A549 (cell line): ENCODE measurements at regions not wholly inside any gene's neighbourhood (a gene's known extent, or its start where the extent isn't known, plus 50 kb on each side); places are given as distances from the start of the nearest gene placed in this dataset.

Source experiments
- ATAC-seq, 2 experiments: fragments of 200-7000 bp in 1 of 2; fragments of >200 bp in 1 of 2; cut with Nextera tagmentation in 1 of 2; cut with Tn5 transposase in 1 of 2; 3 replicates each; pipeline versions ENCODE4 v1.8.0 to v1.9.1; 2018 to 2020; ENCODE audit warnings: mild to moderate bottlenecking in 1 of 2, moderate library complexity in 1 of 2
- CTCF ChIA-PET: fragments of 300-600 bp; sonication (Branson Sonifier 250); formaldehyde crosslinking; extraction: SDS; loops from one replicate; lab custom pipeline; 2021; ENCODE audit warnings: antibody characterized with exemption, inconsistent platforms; lab: Yijun Ruan, JAX
- POLR2A ChIA-PET: fragments of 350-600 bp; formaldehyde crosslinking; extraction: SDS; loops from one replicate; lab custom pipeline; 2021; ENCODE audit warnings: antibody characterized with exemption, inconsistent platforms; lab: Yijun Ruan, JAX
- DNase-seq, 2 experiments: peaks; one replicate each; pipeline versions ENCODE4 v3.0.0 to v3.0.0-alpha.2; 2011 to 2016; ENCODE audit warnings: low read depth in 1 of 2, low spot score in 1 of 2
- FAIRE-seq: peaks from 2 replicates; lab custom pipeline; 2011; peaks lifted over from hg19 to GRCh38; lab: Jason Lieb, UNC
- H3K27ac ChIP-seq, 2 experiments: fragments of >200 bp; sonication (Bioruptor Twin); formaldehyde crosslinking; 3 replicates each; pipeline ENCODE4 v1.5.1; 2016 to 2017
- H3K4me1 ChIP-seq: fragments of >200 bp; sonication (Bioruptor Twin); formaldehyde crosslinking; 3 replicates; pipeline ENCODE4 v1.6.1; 2016
- H3K4me2 ChIP-seq: fragments of >200 bp; sonication (Bioruptor Twin); formaldehyde crosslinking; 3 replicates; pipeline ENCODE4 v1.6.1; 2016
- H3K4me3 ChIP-seq: fragments of >200 bp; sonication (Bioruptor Twin); formaldehyde crosslinking; 3 replicates; pipeline ENCODE4 v1.5.1; 2016
- H3K9me3 ChIP-seq: fragments of >200 bp; sonication (Bioruptor Twin); formaldehyde crosslinking; 3 replicates; pipeline ENCODE4 v1.6.1; 2016
- BHLHE40 ChIP-seq: IDR thresholded peaks from 2 replicates; pipeline ENCODE4 v1.6.1; 2012; ENCODE audit warnings: low read depth, low read length, inconsistent platforms
- CBX8 ChIP-seq: fragments of 200-600 bp; sonication (generic); IDR thresholded peaks from 2 replicates; pipeline ENCODE4 v1.6.1; 2016
- CTCF ChIP-seq: fragments of >200 bp; sonication (Bioruptor Twin); formaldehyde crosslinking; IDR thresholded peaks from 3 replicates; pipeline ENCODE4 v1.5.1; 2016
- ELK1 ChIP-seq: fragments of 150-350 bp; IDR thresholded peaks from 2 replicates; pipeline ENCODE4 v1.6.1; 2014; ENCODE audit warnings: low read depth, mild to moderate bottlenecking, low read length
- EP300 ChIP-seq, 2 experiments: fragments of >200 bp; sonication (Bioruptor Twin); formaldehyde crosslinking; IDR thresholded peaks; 2 replicates in 1 of 2; 3 replicates in 1 of 2; pipeline ENCODE4 v1.6.1; 2016 to 2017
- FOXS1 ChIP-seq: fragments of 250-450 bp; sonication (Bioruptor Pico); IDR thresholded peaks from 2 replicates; pipeline ENCODE4 v1.5.0; 2020; ENCODE audit warnings: mild to moderate bottlenecking, moderate library complexity
- GATA3 ChIP-seq: IDR thresholded peaks from 2 replicates; pipeline ENCODE4 v1.6.1; 2012; ENCODE audit warnings: borderline replicate concordance
- HES2 ChIP-seq: fragments of >200 bp; sonication (Bioruptor Twin); formaldehyde crosslinking; IDR thresholded peaks from 2 replicates; pipeline ENCODE4 v1.6.1; 2016
- KDM5A ChIP-seq: fragments of 200-600 bp; sonication (generic); IDR thresholded peaks from 2 replicates; pipeline ENCODE4 v1.6.1; 2016; ENCODE audit warnings: antibody characterized with exemption, mild to moderate bottlenecking
- PHF8 ChIP-seq: fragments of 200-600 bp; sonication (generic); IDR thresholded peaks from 2 replicates; pipeline ENCODE4 v1.6.1; 2016; ENCODE audit warnings: low read depth, mild to moderate bottlenecking, antibody characterized with exemption, moderate library complexity, borderline replicate concordance
- POLR2AphosphoS2 ChIP-seq: conservative IDR thresholded peaks from 2 replicates; pipeline ENCODE4 v1.6.1; 2012; ENCODE audit warnings: low read length, improper control_type of control experiment, inconsistent platforms
- REST ChIP-seq: fragments of 200-600 bp; sonication (generic); IDR thresholded peaks from 2 replicates; pipeline ENCODE4 v1.6.1; 2016; ENCODE audit warnings: antibody characterized with exemption, mild to moderate bottlenecking, moderate library complexity
- RFX5 ChIP-seq: fragments of 450-650 bp; IDR thresholded peaks from 2 replicates; pipeline ENCODE4 v1.7.1; 2014; ENCODE audit warnings: antibody characterized with exemption, mild to moderate bottlenecking, moderate library complexity
- RNF2 ChIP-seq: fragments of 200-600 bp; sonication (generic); IDR thresholded peaks from 2 replicates; pipeline ENCODE4 v1.6.1; 2016; ENCODE audit warnings: low read depth, mild to moderate bottlenecking, antibody characterized with exemption, moderate library complexity, borderline replicate concordance
- SREBF2 ChIP-seq: fragments of 450-650 bp; IDR thresholded peaks from 2 replicates; pipeline ENCODE4 v1.6.1; 2014; ENCODE audit warnings: mild to moderate bottlenecking, moderate library complexity
- TFCP2L1 ChIP-seq: fragments of 250-450 bp; sonication (Bioruptor Pico); IDR thresholded peaks from 2 replicates; pipeline ENCODE4 v1.5.0; 2021; ENCODE audit warnings: mild to moderate bottlenecking
- USF2 ChIP-seq: fragments of 450-650 bp; IDR thresholded peaks from 2 replicates; pipeline ENCODE4 v1.6.1; 2014; ENCODE audit warnings: antibody characterized with exemption
- ZFP36 ChIP-seq: fragments of 450-650 bp; IDR thresholded peaks from 2 replicates; pipeline ENCODE4 v1.6.1; 2014; ENCODE audit warnings: borderline replicate concordance; ENCODE audit not compliant: partially characterized antibody
- whole genome bisulfite sequencing: methylation state at CpG from one replicate; pipeline ENCODE4 v1.1.6; 2017; ENCODE audit errors: missing lambda C conversion rate; 5-methylcytosine and 5-hydroxymethylcytosine counted together

GRCh38 chr11:45751430-45751829 lies 53.5 kb upstream of the SLC35C1 start:
- ATAC-seq = no peak
- H3K4me2 ChIP-seq = no peak overlapping the region
- POLR2A ChIA-PET = no interaction called here
- no peak for DNase-seq
- CTCF ChIA-PET = interaction anchor here (2.2 kb wide), 1 partner anchor 20 kb away, joined by 8 read pairs; no protein-coding TSS in a partner anchor
- TF ChIP-seq CTCF (no peak), RFX5 (peak; percentile 87)
- no peaks in the 10 kb centered on the region for H3K4me1 ChIP-seq
- H3K9me3 ChIP-seq = no peaks in the 10 kb centered on the region
- no peak for FAIRE-seq
- no peak overlapping the region for H3K4me3 ChIP-seq
- WGBS = 51% methylated on average over 7 of the region's 7 CpGs
- H3K27ac ChIP-seq = no peak overlapping the region

GRCh38 chr11:45750439-45750838 lies 54.5 kb upstream of the SLC35C1 start:
- Histone ChIP-seq H3K4me3 (no peak overlapping the region), H3K4me1 (no peaks in the 10 kb centered on the region), H3K9me3 (no peaks in the 10 kb centered on the region), H3K4me2 (no peak overlapping the region), H3K27ac (no peak overlapping the region)
- CTCF ChIA-PET = interaction anchor here (2.2 kb wide), 1 partner anchor 21 kb away, joined by 8 read pairs; no protein-coding TSS in a partner anchor
- POLR2A ChIA-PET = no interaction called here
- ATAC-seq (no peak), FAIRE-seq (no peak), DNase-seq (no peak)
- TF ChIP-seq GATA3 (no peak), ELK1 (no peak), POLR2AphosphoS2 (no peak), BHLHE40 (no peak), HES2 (no peak), EP300 (IDR thresholded peaks at IDR 0.05) (no peak)
- whole genome bisulfite sequencing = 29% methylated on average over 8 of the region's 8 CpGs

GRCh38 chr11:45748801-45749200 lies 56.1 kb upstream of the SLC35C1 start:
- H3K4me3 ChIP-seq = no peak overlapping the region
- H3K4me1 ChIP-seq = no peaks in the 10 kb centered on the region
- H3K4me2 ChIP-seq = no peak overlapping the region
- POLR2A ChIA-PET = no interaction called here
- FAIRE-seq = no peak
- 40% methylated on average over 5 of the region's 5 CpGs for WGBS
- no peak; a peak in 1 of 6 replicates for ATAC-seq
- no peak overlapping the region for H3K27ac ChIP-seq
- no peaks in the 10 kb centered on the region for H3K9me3 ChIP-seq
- no peak for DNase-seq
- CTCF ChIA-PET = interaction anchor here (2.6 kb wide), 1 partner anchor 22 kb away, joined by 13 read pairs; no protein-coding TSS in a partner anchor
- TF ChIP-seq CBX8 (no peak), KDM5A (no peak), ZFP36 (no peak), SREBF2 (no peak), USF2 (no peak), PHF8 (no peak), RNF2 (no peak), REST (no peak), TFCP2L1 (CRISPR knock-in tag) (no peak), FOXS1 (CRISPR knock-in tag) (no peak), EP300 (IDR thresholded peaks at IDR 0.05) (no peak)
